ENCODE measurements at regions not wholly inside any gene's neighbourhood (a gene's known extent, or its start where the extent isn't known, plus 50 kb on each side); places are given as distances from the start of the nearest gene placed in this dataset.

DNA sequence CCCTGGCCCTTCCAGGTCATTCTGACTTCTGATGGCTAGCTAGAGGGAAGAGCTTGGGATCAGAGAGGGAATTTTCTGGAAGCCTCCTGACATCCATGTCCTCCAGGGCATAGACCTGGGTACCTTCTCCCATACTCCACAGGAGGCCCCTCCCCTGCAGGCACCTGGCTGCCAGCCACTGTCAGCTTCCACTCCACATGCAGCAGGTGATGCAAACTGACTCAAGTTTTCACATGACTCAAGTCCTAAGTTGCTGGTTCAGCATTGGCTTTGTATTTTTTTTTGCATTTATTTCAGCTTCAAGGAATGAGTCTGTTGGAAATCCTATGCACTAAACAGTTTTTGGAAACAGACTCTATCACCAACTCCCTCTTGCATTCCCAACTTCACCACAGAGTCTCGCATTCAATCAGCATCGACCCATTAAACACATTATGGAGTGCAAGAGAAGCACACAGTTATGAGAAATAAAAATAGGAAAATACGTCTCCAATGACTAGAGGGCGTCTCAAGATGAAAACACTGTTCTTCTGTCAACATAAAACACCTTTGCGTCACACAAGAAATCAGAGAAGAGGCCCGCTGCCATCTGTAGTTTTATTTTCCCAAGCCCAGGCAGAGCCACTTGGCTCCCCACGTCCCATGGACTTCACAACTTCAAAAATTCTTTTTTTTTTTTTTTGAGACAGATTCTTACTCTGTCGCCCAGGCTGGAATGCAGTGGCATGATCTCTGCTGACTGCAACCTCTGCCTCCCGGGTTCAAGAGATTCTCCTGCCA lies 362.6 kb upstream of the MGMT start:
- Histone ChIP-seq H3K27me3 (no peaks in the 10 kb centered on the region), H3K9me3 (no peaks in the 10 kb centered on the region), H3K4me3 (no peak overlapping the region), H3K27ac (peak overlapping the region; percentile 13 to 62), H3K4me1 (no peaks in the 10 kb centered on the region), H3K36me3 (no peaks in the 10 kb centered on the region)
- no peak for TF ChIP-seq POLR2A (IDR thresholded peaks at IDR 0.05)
- TF ChIP-seq, protein P1, sequence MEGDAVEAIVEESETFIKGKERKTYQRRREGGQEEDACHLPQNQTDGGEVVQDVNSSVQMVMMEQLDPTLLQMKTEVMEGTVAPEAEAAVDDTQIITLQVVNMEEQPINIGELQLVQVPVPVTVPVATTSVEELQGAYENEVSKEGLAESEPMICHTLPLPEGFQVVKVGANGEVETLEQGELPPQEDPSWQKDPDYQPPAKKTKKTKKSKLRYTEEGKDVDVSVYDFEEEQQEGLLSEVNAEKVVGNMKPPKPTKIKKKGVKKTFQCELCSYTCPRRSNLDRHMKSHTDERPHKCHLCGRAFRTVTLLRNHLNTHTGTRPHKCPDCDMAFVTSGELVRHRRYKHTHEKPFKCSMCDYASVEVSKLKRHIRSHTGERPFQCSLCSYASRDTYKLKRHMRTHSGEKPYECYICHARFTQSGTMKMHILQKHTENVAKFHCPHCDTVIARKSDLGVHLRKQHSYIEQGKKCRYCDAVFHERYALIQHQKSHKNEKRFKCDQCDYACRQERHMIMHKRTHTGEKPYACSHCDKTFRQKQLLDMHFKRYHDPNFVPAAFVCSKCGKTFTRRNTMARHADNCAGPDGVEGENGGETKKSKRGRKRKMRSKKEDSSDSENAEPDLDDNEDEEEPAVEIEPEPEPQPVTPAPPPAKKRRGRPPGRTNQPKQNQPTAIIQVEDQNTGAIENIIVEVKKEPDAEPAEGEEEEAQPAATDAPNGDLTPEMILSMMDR (IDR thresholded peaks at IDR 0.05): no peak
- no peak for DNase-seq
- intact Hi-C loops (cut with DNase I; ENCODE audit: low total_unique reads): no loop called here

DNA sequence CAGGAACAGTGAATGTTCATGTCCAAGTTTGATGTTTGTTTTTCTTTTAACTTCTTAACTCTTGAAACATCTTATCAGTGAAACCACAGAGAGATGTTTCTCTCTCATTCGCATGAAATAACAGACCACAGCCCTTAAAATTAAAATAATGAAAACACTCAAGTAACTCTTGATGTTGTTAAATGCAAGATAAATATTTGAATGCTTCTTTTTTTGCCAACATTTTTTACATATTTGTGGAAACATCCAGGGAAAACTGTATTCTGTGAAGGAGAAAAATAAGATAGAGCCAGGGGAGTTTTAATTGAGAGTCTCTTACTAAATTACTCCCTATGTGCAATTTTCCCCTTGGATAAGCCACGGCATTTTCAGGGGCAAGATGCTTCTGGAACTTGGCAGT lies 361.8 kb upstream of the MGMT start:
- Histone ChIP-seq H3K27me3 (no peaks in the 10 kb centered on the region), H3K4me3 (no peak overlapping the region), H3K36me3 (no peaks in the 10 kb centered on the region), H3K4me1 (no peaks in the 10 kb centered on the region), H3K9me3 (no peaks in the 10 kb centered on the region), H3K27ac (peak overlapping the region; percentile 13 to 62)
- TF ChIP-seq POLR2A (IDR thresholded peaks at IDR 0.05): no peak
- TF ChIP-seq, protein P1 (IDR thresholded peaks at IDR 0.05): no peak
- intact Hi-C loops (cut with DNase I; ENCODE audit: low total_unique reads): no loop called here
- DNase-seq: no peak

DNA sequence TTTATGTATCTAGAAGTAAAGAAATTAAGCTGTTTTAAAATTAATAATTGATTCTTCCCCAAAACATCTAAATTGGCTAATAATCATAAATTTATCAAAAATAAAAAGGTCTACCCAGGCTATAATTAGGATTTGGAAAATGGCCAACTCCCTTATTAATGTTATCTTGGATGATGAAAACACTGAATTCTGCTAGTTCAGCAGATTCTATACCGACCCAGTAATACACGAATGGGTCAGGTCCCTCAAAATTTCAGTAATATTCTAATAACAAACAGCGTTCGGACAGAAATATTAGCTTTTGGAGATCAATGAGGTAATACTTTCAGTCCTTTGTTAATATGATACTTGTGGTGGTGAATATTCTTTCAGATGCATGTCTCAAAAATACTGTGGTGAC lies 360.7 kb upstream of the MGMT start:
- intact Hi-C loops (cut with DNase I; ENCODE audit: low total_unique reads): no loop called here
- DNase-seq: no peak
- no peak for TF ChIP-seq POLR2A (IDR thresholded peaks at IDR 0.05)
- TF ChIP-seq, protein P1 (IDR thresholded peaks at IDR 0.05): no peak
- Histone ChIP-seq H3K4me3 (no peak overlapping the region), H3K27ac (no peak overlapping the region), H3K9me3 (no peaks in the 10 kb centered on the region), H3K36me3 (no peaks in the 10 kb centered on the region), H3K27me3 (no peaks in the 10 kb centered on the region), H3K4me1 (no peaks in the 10 kb centered on the region)

DNA sequence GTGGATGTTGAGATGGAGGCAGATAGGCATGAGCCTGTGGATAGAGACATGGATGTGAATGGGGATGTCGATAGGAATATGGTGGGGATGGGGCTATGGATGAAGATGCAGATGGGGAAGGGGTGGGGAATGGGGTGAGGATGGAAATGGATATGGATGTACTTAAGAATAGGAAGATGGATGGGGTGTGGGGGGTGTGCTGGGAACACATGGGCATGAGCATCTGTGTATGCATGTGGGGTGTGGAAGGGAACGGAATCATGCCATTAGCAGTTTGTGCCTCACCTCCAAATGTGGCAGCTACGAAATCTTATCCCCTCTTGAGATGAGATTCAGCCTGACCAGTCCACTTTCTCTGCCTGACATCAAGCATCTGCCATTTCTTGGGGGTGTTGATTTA lies 359.5 kb upstream of the MGMT start:
- intact Hi-C loops (cut with DNase I; ENCODE audit: low total_unique reads): no loop called here
- Histone ChIP-seq H3K27me3 (no peaks in the 10 kb centered on the region), H3K9me3 (no peaks in the 10 kb centered on the region), H3K36me3 (no peaks in the 10 kb centered on the region), H3K4me1 (no peaks in the 10 kb centered on the region), H3K27ac (no peak overlapping the region), H3K4me3 (no peak overlapping the region)
- DNase-seq: no peak
- TF ChIP-seq POLR2A (IDR thresholded peaks at IDR 0.05): no peak
- TF ChIP-seq, protein P1 (IDR thresholded peaks at IDR 0.05): no peak

DNA sequence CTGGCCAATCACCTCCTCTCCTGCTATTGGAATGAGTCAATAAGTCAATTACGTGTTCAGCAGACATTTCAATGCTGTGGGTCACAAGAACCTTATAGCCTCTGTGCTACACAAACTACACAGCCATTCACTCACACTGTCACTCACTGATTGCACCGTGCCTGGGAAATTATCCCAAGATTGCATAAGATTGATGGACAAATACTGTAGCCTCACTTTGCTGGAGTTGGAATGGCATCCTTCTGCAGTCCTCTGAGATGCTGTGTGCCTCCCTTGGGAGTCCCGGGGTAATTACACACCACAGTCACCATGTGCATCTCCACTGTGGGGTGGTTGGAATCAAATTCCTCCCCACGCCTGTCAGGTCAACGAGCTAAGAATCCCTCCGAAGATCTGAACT lies 358.7 kb upstream of the MGMT start:
- DNase-seq: no peak
- Histone ChIP-seq H3K27me3 (no peaks in the 10 kb centered on the region), H3K4me3 (no peak overlapping the region), H3K36me3 (no peaks in the 10 kb centered on the region), H3K4me1 (no peaks in the 10 kb centered on the region), H3K27ac (no peak overlapping the region), H3K9me3 (no peaks in the 10 kb centered on the region)
- intact Hi-C loops (cut with DNase I; ENCODE audit: low total_unique reads): no loop called here
- TF ChIP-seq POLR2A (IDR thresholded peaks at IDR 0.05): no peak
- TF ChIP-seq, protein P1 (IDR thresholded peaks at IDR 0.05): no peak

Measured in uterus (tissue), 3 donors.